Effector CD4-positive, alpha-beta T cell (primary cell): ENCODE measurements at regions not wholly inside any gene's neighbourhood (a gene's known extent, or its start where the extent isn't known, plus 50 kb on each side); places are given as distances from the start of the nearest gene placed in this dataset.
"Not testable (repeated sequence)": the region's sequence is repeated elsewhere in the genome, so short reads cannot be mapped to it uniquely, and the experiment has no call there.

Source experiments
- DNase-seq: peaks from one replicate; pipeline ENCODE4 v3.0.0-alpha.2; 2020

DNA sequence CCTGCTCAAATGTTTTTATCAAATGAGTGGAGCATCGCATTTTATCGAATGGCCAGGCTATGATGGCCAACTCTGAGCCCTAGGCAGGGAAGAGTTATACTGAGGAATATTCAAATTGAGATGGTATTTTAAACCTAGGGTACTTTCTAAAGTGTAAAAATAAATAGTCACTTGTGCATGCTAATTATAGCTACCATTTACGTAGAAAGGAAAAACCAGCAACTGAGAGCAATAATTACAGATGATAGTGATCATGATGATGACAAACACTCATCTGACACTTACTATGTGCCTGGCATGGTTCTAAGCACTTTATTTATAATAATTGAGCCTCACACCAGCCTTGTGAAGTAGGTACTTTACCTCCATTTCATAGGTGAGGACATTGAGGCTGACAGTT, 455.7 kb downstream of the CD83 start:
- DNase-seq = no peak

DNA sequence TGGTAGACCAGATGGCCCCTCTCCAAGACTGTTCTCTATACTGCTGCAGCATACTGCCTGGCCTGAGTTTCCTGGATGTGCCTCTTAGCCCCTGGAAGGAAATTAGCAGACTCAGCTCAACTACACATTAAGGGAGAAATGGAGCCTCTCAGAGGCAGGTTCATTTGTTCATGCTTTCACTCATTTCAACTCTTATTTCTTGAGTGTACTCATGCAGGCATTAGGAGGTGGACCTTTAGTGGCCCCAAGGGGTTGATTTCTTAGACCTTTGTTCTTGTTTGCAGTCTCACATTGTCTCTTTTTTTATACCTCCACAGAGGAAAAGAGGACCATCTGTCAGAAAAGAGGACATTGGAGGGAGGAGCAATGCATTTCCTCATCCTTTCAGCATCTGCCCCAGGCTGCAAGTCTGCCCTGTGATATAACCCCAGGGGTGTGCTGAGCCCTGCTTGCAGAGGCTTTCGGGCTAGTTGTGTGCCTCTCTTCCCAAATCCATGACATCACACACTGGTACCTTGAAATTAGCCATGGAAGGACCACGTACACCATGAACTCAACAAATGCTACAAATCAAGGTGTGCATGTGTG, 456.2 kb downstream of the CD83 start:
- no peak for DNase-seq

DNA sequence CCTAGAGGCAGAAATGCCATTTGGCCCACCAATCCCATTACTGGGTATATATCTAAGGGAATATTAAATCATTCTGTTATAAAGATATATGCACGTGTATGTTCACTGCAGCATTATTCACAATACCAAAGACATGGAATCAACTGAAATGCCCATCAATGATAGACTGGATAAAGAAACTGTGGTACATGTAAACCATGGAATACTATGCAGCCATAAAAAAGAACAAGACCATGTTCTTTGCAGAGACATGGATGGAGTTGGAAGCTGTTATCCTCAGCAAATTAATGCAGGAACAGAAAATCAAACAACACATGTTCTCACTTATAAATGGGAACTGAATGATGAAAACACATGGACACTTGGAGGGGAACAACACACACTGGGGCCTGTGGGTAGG, 458.4 kb downstream of the CD83 start:
- no peak for DNase-seq

DNA sequence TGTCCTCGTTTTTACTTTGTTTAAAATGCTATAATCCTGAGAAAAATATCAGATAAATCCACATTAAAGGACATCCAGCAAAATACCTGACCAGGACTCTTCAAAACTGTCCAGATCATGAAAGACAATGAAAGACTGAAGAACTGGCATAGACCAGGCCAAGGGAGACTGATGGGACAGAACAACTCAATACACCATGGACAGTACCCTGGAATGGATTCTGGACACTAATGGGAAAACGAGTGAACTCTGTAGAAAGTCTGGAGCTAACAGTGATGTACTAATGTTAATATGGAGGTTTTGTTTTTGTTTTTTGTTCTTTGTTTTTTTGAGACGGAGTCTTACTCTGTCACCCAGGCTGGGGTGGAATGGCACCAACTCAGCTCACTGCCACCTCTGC, 461.4 kb downstream of the CD83 start:
- no peak for DNase-seq

DNA sequence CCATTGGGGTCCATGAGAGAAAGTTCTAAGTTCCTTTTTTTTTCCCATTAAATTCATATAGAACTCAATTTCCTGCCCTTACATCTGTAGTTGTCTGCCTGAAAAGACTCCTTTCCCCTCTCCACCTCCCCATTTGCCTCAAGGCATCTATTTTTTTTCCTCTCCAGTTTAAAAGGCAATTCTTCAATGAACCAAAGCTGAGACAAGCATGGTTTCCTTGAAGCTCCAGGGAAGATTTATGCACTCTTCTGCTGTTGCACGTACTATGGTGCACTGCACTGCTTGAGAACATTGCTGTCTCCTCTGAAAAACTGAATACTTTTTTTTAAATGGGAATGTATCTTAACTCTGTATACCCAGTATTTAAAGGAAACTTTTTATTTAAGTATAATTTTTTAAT, 465.2 kb downstream of the CD83 start:
- no peak for DNase-seq

DNA sequence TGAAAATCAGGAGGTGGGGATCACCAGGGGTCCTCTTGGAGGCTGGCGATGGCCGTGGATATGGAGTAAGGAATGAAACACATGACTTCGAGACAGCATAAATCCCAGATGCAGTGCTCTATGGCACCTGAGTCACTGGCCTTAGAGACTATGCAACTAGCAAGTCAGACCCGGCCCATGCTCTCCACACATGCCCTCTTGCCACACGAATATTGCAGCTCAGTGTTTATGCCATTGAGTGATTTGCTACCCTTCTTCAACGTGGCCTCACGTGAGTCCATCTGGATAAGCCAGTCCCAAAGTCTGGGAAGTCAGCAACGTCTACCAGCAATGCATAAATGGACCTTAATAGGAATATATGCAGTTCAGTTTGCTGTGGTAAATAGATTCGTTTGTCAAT, 466.3 kb downstream of the CD83 start:
- no peak for DNase-seq

DNA sequence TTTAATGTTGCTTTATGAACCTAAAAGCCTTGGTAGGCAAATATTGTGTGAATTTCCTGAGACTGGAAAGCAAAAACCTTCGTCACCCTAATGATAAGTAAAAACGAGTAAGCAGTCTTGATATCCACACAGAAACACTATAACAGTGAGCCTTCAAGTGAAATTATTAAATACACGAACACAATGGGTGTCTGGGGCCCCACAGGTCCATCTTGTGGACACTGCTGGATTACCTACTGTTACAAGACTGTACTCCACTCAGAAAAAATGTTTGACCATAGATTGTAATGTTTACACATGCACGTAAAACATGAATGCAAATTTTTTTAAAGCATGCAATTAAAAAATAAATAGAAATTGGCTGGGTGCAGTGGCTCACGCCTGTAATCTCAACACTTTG, 466.9 kb downstream of the CD83 start:
- DNase-seq = no peak

DNA sequence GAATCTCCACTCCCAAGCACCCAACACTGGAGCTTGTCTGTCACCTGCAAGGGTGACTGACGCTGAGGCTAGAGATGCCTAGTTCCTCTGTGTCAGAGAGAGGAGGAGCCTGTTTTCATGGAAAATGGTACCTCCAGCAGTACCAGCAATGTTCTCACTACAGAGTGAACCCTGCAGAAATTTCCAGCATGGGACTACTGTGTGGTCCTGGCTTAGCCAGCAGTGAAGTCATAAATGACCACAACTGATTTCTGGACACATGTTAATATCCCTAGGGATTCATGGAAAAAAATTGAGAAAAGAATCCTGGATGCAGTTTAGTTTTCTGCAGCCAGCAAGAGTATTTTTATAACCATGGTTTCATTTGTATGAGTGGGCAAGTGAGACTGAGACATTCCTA, 468.1 kb downstream of the CD83 start:
- no peak for DNase-seq

DNA sequence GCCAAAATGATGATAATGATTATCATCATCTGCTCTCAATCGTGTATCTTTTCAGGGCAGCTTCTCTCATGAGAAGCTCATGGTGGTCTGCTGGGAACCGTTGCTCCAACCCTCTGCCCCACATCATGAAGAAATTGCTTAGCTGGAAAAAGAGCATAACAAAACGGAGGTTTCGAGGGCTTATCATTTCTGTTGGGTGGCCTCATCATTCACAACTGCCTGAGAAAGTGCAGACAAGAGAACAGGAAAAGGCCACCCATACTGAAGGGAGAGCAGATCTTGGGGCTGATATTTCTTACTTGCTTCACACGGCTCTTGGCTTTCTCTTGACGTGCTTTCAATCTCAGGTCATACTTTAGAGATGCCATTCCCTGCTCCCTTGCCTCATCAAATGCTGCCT, 471.6 kb downstream of the CD83 start:
- DNase-seq = no peak

DNA sequence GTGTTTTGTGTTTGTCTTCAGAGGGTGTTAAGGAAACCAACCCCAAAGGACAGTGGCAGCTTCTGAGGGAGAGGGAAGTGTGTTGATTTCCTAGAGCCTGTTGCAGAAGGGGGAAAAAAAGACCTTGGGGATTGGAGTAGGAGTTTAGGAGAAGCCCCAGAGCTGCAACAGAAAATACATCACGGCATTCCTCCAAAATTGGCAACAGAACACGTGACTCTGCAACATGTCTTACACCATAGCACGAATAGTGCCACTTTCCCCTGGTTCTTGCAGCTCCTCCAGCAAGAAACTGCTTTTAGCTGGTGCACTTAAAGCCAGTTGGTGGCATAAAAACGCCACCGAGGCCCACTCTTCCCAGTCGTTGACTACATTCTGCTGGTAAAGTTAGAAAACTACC, 473.0 kb downstream of the CD83 start:
- no peak for DNase-seq

DNA sequence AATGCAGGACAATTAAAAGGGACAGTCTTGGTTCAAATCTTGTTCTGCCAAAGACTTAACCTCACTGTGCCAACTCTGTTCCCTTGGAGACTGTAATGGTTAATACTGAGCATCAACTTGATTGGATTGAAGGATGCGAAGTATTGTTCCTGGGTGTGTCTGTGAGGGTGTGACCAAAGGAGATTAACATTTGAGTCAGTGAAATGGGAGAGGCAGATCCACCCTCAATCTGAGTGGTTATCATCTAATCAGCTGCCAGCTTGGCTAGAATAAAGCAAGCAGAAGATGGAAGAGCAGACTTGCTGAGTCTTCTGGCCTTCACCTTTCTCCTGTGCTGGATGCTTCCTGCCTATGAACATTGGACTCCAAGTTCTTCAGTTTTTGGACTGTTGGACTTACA, 474.4 kb downstream of the CD83 start:
- DNase-seq = no peak

DNA sequence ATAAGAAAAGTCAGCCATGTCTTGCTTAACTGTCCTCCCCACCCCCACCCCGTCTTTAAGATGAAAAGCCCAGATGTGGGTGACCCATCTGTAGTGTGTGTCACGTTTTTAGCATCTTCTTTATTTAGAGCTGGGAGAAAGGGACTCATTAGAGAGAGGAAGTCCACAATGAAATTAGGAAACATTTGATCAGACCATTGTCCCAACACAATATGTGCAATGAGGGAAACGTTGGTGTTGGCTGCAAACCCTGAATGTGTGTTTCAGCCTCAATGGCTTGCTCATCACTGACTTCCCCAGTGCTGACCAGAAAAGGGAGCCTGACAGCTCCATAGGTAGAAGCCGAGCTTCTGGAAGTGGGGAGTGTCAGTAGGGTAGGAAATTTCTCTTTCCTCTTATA, 475.7 kb downstream of the CD83 start:
- no peak for DNase-seq

DNA sequence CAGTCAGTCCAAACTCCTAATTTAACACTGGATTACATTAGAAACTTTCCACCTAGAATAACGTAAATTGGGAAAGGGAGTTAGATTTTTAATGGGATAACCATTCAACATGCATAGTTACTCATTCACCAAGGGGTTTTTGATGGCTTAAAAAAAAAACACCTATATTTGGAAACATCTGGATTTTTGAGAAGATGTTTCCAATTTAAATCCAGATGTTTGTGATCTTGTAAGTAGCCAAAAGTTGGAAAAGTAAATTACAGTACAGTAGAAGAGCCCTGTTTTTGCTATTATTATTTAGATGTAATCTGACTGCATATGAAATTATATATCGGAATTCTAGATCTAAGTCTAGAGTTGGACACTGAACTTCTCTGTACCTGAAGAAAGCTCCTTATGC, 478.2 kb downstream of the CD83 start:
- DNase-seq = no peak

DNA sequence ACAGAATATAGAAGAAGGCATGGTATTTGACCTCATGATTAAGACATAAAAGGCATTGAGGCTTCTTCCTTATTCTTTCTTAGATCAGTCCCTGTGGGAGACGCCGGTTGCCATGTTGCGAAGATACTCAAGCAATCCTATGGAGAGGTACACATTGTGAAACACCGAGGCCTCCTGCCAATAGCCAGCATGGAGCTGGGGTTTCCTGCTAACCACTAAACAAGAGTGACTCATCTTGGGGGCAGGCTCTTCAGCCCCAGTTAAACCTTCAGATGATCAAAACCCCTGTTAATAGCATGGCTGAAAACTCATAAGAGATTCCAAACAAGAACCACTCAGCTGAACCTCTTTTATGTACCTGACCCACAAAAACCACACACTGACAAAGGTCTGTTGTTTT, 478.8 kb downstream of the CD83 start:
- no peak for DNase-seq

DNA sequence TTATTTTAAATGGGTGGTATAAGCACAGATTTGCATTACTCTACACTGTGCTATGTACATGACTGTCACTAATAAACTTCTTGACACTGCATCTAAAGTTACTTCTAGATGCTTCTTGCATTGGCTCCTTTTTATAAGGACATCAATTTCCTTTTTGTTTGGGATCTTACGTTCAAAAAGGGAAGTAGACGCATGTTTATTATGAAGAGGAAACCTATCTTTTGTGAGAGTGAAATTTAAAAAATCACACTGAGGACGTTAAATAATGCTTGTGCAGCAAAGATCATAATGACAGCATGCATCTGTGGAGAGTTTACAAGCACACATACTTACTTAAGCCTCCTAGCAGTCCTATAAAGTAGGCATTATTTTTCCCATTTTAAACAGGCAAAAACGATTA, 479.5 kb downstream of the CD83 start:
- DNase-seq = no peak

DNA sequence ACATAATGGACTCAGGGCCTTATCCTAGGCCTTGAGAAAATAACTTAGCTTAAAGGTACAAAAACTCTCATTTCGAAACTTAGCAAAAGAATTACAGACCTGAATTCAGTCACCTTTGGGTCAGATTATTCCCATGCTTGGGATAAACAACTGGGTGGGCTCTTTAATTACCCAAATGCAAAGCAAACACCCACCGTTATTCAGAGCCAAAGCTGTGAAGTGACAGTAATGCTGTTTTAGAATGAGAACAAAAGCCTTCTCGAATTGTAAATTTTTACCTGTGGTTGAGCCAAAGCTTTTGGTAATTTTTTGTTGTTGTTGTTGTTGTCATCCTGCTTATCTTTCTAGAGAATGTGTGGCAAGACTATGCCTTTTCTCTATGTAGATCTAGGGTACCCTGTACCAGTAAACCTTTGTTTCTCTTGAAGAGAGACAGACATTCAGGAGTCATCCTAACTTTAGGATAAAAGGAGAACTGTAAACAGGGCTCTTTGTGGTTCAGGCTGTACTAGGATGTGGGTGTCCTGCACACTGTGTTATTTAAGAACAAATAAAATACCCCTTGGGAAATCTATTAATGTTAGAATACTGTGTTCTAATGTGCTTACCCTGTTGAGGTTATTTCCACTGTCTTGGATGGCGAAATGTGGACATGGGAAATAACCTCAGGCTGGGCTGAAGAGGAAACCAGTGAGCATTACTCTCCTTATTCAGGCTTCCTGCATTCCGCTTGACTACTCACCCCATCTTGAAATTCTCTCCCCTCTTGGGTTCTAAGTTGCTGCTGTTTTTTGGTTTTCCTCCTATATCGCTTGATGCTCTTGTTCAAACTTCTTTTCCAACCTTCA, 480.7 kb downstream of the CD83 start:
- no peak for DNase-seq

DNA sequence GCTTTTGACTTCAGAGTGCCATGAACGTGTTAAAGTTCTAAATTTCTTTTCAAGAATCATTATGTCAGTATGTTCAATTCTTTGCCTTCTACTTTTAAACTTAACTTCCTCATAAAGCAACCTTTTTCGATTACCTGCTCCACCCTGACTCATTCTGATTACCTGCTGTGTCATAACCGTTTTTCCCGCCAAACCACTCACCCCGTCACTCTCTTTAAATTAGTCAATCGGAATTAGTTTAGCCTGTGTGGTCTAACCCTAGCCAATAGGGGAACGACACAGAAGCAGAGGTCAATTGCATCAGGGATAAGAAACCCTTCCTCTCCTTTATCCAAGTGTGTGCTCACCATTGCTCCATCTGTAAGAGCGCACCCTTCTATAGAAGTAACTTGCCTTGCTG, 482.7 kb downstream of the CD83 start:
- DNase-seq = not testable (repeated sequence)

DNA sequence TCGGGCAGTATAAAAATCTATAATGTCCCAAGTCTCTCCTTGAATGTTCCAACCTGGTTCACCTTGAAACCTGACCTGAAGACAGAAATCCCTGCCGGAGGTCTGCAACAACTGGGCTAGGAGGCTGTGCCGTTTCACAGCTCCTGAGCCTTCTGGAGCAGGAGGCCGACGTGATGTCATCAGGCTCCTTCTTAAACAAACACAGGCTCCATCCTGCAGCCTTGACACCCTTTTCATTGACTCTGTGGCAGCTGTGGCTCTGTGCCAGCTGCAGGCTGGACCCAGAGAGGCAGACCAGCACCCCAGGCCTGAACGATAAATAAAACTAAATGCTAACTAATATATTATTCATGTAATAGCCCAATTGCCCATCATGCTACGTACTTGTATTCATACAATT, 483.9 kb downstream of the CD83 start:
- no peak for DNase-seq

DNA sequence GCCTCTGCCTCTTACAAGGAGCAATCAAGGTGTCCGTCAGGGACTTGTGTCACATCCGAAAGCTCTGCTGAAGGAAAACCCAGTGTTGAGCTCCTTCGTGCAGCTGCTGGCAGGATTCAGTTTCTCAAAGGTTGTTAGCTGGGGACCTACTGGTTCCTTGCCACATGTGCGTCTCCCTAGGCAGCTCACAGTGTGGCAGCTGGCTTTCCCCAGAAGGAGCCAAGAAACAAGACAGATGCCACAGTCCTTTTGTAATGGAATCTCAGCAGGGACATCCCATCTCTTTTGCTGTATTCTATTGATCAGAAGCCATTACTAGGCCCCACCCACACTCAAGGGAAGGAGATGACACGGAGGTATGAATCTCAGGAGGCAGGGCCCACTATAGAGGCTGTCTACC, 488.8 kb downstream of the CD83 start:
- no peak for DNase-seq

DNA sequence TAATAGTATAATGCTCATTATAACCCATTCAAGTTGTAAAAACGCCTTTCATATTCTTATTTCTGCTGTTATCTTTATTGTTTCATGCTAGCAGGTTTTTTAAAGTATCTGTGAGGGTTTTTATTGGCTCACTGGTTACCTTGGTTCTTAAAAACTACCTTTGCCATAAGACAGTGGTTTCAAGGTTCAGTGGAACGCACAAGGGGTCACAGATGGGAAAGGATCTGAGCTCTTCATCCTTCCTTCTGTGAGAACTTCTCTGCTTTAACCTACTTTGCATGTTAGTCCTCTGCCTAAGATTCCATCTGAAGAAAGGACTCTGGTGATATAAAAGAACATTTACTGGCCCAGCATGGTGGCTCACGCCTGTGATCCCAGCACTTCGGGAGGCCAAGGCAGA, 492.6 kb downstream of the CD83 start:
- DNase-seq = no peak

DNA sequence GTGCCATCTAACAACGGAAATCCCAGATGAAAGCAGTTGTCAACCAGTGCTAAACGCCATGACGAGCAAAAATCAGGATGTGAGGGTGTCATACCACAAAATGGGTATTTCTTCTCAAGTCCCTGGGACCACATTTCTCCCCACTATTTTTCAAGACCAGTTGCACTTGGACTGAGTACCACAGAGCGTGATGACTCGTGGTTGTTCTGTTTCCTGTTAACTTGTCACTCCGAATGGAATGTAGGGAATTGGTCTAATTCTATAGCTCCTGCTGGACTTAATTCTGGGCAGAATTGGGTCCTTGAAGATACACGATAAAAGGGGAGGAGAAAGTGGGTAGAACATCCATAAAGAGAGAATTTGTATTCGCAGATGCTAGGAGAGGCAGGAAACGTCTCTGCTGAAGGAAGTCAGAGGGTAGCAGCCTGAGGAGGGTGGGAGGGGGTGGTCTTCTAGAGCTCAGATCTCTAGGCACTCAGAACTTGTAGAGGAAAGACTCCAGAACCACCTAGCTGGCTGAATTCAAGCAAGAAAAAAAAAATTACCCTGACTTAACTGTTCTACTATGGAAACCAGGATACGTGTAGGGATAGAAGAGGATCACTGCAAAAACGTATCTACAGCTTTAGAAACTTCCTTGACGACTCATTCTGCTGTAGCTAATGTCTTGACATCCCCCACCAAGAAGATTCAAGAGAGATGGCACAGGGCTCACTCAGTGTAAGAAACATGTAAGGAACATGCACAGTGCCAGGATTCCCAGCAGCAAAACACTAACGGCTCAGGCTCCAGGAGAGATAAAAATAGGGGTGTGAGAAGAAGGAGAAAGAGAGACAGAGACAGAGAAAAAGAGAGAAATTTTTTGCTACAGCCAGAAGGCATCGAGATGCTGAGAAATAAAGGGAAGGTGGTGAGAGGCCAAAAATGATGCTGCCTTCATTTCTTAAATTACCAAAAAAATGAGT, 494.7 kb downstream of the CD83 start:
- DNase-seq = no peak

DNA sequence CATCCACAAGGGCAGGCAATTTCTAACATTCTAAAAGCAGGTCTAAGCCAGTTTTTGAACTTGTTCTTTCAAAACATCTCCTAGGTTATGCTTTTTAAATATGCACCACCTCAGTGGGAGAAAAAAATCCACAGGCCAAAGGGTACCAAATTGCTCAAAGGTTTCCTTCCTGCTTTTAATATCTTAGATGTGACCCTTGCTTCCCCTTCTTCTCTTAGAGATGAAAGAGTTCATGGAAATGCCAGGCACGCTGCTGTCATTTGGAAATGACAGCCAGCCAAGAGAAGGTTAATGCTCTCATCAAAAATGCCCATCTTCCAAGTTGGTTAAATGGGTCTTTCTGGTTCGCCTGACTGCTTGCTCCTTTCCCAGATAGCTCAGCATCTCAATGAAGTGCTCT, 497.1 kb downstream of the CD83 start:
- no peak for DNase-seq

DNA sequence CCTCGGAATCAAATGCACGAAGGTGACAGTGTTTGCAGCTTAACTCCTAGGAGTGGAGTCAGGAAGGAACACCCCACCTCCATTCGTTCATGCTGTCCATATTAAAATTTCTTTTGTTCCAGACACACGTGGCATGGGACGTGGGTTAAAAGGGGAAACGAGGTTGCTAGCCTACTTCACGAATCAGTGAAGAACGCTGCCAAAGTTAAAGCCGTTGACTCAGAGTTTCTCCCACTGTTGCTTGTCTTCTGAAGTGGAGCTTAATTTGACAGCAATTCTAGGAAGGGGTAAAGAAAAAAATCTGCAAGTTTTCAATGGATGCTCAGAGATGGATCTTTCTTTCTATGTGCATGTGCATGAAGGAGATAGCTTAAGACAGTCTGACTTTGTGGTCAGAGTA, 499.1 kb downstream of the CD83 start:
- DNase-seq = no peak
